Loucy (cell line): ENCODE measurements at regions not wholly inside any gene's neighbourhood (a gene's known extent, or its start where the extent isn't known, plus 50 kb on each side); places are given as distances from the start of the nearest gene placed in this dataset.

ENCODE experiments used
- H2AFZ ChIP-seq: fragments of 200-600 bp; sonication (generic); 2 replicates; pipeline ENCODE4 v1.6.0; 2016; ENCODE audit warnings: antibody characterized with exemption, mild to moderate bottlenecking, low read length, moderate library complexity
- H3F3A ChIP-seq: fragments of 200-600 bp; 2 replicates; pipeline ENCODE4 v1.6.0; 2016; ENCODE audit warnings: antibody characterized with exemption, low read depth, mild to moderate bottlenecking
- H3K27me3 ChIP-seq: fragments of 200-600 bp; sonication (generic); 2 replicates; pipeline ENCODE4 v1.6.1; 2014; ENCODE audit warnings: low read length, mild to moderate bottlenecking; ENCODE audit not compliant: insufficient read depth, poor library complexity, severe bottlenecking
- H3K36me3 ChIP-seq: fragments of 200-600 bp; sonication (generic); 2 replicates; pipeline ENCODE4 v1.6.1; 2016; ENCODE audit warnings: low read length; ENCODE audit not compliant: insufficient read depth
- H3K4me1 ChIP-seq: fragments of 200-600 bp; sonication (generic); 2 replicates; pipeline ENCODE4 v1.5.1; 2014; ENCODE audit warnings: low read length, mild to moderate bottlenecking; ENCODE audit not compliant: insufficient read depth, poor library complexity, severe bottlenecking
- H3K4me2 ChIP-seq: fragments of 200-600 bp; sonication (generic); 2 replicates; pipeline ENCODE4 v1.6.0; 2014; ENCODE audit warnings: antibody characterized with exemption, low read length, low read depth, mild to moderate bottlenecking; ENCODE audit not compliant: poor library complexity, severe bottlenecking
- H3K4me3 ChIP-seq: fragments of 200-600 bp; sonication (generic); 2 replicates; pipeline ENCODE4 v1.5.1; 2014; ENCODE audit warnings: low read length, mild to moderate bottlenecking, mixed read lengths; ENCODE audit not compliant: poor library complexity, severe bottlenecking
- H3K79me2 ChIP-seq: fragments of 200-600 bp; sonication (generic); 2 replicates; pipeline ENCODE4 v1.6.1; 2014; ENCODE audit warnings: low read length; ENCODE audit not compliant: insufficient read depth
- H3K9ac ChIP-seq: fragments of 200-600 bp; sonication (generic); 2 replicates; pipeline ENCODE4 v1.6.0; 2014; ENCODE audit warnings: mild to moderate bottlenecking, low read depth, low read length, moderate library complexity; ENCODE audit not compliant: poor library complexity, severe bottlenecking
- H3K9me2 ChIP-seq: fragments of 200-600 bp; sonication (generic); replicated peaks from 2 replicates; pipeline ENCODE4 v1.6.1; 2016; ENCODE audit warnings: low read depth, low read length, mixed read lengths
- H3K9me3 ChIP-seq: fragments of 200-600 bp; sonication (generic); 2 replicates; pipeline ENCODE4 v1.6.1; 2014; ENCODE audit warnings: mild to moderate bottlenecking, antibody characterized with exemption, low read length, low read depth; ENCODE audit not compliant: insufficient read depth
- H4K20me1 ChIP-seq: fragments of 200-600 bp; sonication (generic); 2 replicates; pipeline ENCODE4 v1.6.0; 2014; ENCODE audit warnings: antibody characterized with exemption, low read length, mild to moderate bottlenecking; ENCODE audit not compliant: insufficient read depth, poor library complexity, severe bottlenecking
- CTCF ChIP-seq: fragments of 200-600 bp; sonication (generic); conservative IDR thresholded peaks from 2 replicates; pipeline ENCODE4 v1.5.1; 2014; ENCODE audit warnings: mild to moderate bottlenecking, antibody characterized with exemption, low read length
- EZH2phosphoT487 ChIP-seq: fragments of 200-600 bp; IDR thresholded peaks from 2 replicates; pipeline ENCODE4 v1.6.1; 2018; ENCODE audit warnings: antibody characterized with exemption, mild to moderate bottlenecking, moderate library complexity, borderline replicate concordance

DNA sequence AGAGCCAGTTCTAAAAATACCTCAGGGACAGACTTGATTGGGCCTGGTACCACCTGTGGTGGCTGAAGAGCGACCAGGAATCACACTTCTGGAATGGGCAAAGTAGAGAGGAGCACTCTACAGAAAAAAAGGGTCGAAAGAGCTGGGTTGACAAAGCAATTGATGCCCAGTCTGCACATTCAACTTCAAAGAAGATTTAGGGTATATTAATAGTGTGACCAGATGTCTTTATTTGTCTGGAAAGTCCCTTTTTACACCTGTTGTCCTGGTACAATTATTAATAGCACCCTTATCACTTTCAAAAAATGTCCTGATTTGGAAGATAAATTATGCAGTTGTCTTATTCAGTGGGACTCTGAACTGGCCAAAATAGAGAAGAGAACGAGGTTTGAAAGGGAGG is 137.5 kb downstream of the DYRK2 start:
- Histone ChIP-seq H3K4me2 (no peak overlapping the region), H3F3A (no peaks in the 10 kb centered on the region), H2AFZ (no peak overlapping the region), H3K9me3 (no peaks in the 10 kb centered on the region), H3K4me3 (no peak overlapping the region), H3K9ac (no peak overlapping the region), H3K4me1 (no peaks in the 10 kb centered on the region), H3K36me3 (no peaks in the 10 kb centered on the region), H3K27me3 (no peaks in the 10 kb centered on the region), H4K20me1 (no peaks in the 10 kb centered on the region), H3K79me2 (no peaks in the 10 kb centered on the region), H3K9me2 (no peaks in the 10 kb centered on the region)
- TF ChIP-seq CTCF (no peak), EZH2phosphoT487 (no peak)

- Histone ChIP-seq H3K27me3 (no peaks in the 10 kb centered on the region), H3K4me2 (no peak overlapping the region), H2AFZ (no peak overlapping the region), H3F3A (no peaks in the 10 kb centered on the region), H3K4me3 (no peak overlapping the region), H3K79me2 (no peaks in the 10 kb centered on the region), H3K36me3 (no peaks in the 10 kb centered on the region), H4K20me1 (no peaks in the 10 kb centered on the region), H3K9me2 (no peaks in the 10 kb centered on the region), H3K9ac (no peak overlapping the region), H3K4me1 (no peaks in the 10 kb centered on the region), H3K9me3 (no peaks in the 10 kb centered on the region)
- TF ChIP-seq EZH2phosphoT487, result no peak
- TF ChIP-seq CTCF, result no peak
Observed at GRCh38 chr12:67788118-67788517, 139.6 kb downstream of the DYRK2 start.

DNA sequence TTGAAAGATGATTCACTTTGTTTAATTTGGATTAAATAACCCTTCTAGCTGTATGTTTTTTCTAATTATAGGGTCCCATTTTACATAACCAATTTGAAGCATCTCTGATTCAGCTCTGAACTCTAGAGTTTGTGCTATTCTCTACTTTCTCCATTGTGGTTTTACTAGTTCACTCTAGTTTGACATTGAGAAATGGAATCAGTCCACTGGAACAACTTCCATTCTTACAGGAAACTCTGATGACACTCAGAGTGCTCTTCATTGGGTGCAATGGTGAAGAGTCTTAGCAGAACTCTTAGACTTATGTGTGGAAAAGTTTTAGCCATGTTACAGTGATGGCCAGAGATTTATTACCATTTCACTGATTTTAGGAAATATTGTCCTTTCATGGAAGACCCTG is 140.7 kb downstream of the DYRK2 start:
- H3K9me3 ChIP-seq, result no peaks in the 10 kb centered on the region
- no peaks in the 10 kb centered on the region for H3K4me1 ChIP-seq
- H3K9me2 ChIP-seq, result no peaks in the 10 kb centered on the region
- no peaks in the 10 kb centered on the region for H3K79me2 ChIP-seq
- H3F3A ChIP-seq, result no peaks in the 10 kb centered on the region
- TF ChIP-seq EZH2phosphoT487 (no peak), CTCF (no peak)
- no peak overlapping the region for H3K9ac ChIP-seq
- no peaks in the 10 kb centered on the region for H3K27me3 ChIP-seq
- H4K20me1 ChIP-seq, result no peaks in the 10 kb centered on the region
- no peaks in the 10 kb centered on the region for H3K36me3 ChIP-seq
- H3K4me2 ChIP-seq, result no peak overlapping the region
- no peak overlapping the region for H2AFZ ChIP-seq
- H3K4me3 ChIP-seq, result no peak overlapping the region
